ENCODE measurements at regions not wholly inside any gene's neighbourhood (a gene's known extent, or its start where the extent isn't known, plus 50 kb on each side); places are given as distances from the start of the nearest gene placed in this dataset.
A peak's percentile ranks its signal among the peaks of the same experiment; 100 is the strongest.

GRCh38 chr2:190129421-190130199 is 67.1 kb upstream of the MSTN start:
- Histone ChIP-seq H3K9me3 (ENCODE audit: control insufficient read depth in 3 of 3, low read length in 3 of 3) (no peaks in the 10 kb centered on the region), H3K27ac (ENCODE audit: low read depth, low read length) (no peak overlapping the region), H3K36me3 (ENCODE audit: control insufficient read depth in 3 of 3, insufficient read depth in 3 of 3, low read length in 3 of 3) (no peaks in the 10 kb centered on the region), H3K4me1 (ENCODE audit: control insufficient read depth in 3 of 3, insufficient read depth in 3 of 3, low read length in 3 of 3) (peaks cover 0 to 3% (median 0%) of the 10 kb centered on the region in 3 donors), H3K27me3 (ENCODE audit: control insufficient read depth in 3 of 3, insufficient read depth in 3 of 3, low read length in 3 of 3) (no peaks in the 10 kb centered on the region), H3K4me3 (ENCODE audit: low read length in 3 of 3) (no peak overlapping the region), H3K9ac (ENCODE audit: low read depth in 1 of 3, low read length in 3 of 3) (no peak overlapping the region)

- no peak overlapping the region for H3K9ac ChIP-seq (ENCODE audit: low read depth in 1 of 3, low read length in 3 of 3)
- H3K9me3 ChIP-seq (ENCODE audit: control insufficient read depth in 3 of 3, low read length in 3 of 3), result no peaks in the 10 kb centered on the region
- peaks cover 0 to 3% (median 0%) of the 10 kb centered on the region in 3 donors for H3K4me1 ChIP-seq (ENCODE audit: control insufficient read depth in 3 of 3, insufficient read depth in 3 of 3, low read length in 3 of 3)
- no peak overlapping the region for H3K27ac ChIP-seq (ENCODE audit: low read depth, low read length)
- H3K27me3 ChIP-seq (ENCODE audit: control insufficient read depth in 3 of 3, insufficient read depth in 3 of 3, low read length in 3 of 3), result no peaks in the 10 kb centered on the region
- H3K36me3 ChIP-seq (ENCODE audit: control insufficient read depth in 3 of 3, insufficient read depth in 3 of 3, low read length in 3 of 3), result no peaks in the 10 kb centered on the region
- no peak overlapping the region for H3K4me3 ChIP-seq (ENCODE audit: low read length in 3 of 3)
These were observed 65.1 kb upstream of the MSTN start for GRCh38 chr2:190127651-190128050.

- Histone ChIP-seq H3K27me3 (ENCODE audit: control insufficient read depth in 3 of 3, insufficient read depth in 3 of 3, low read length in 3 of 3) (no peaks in the 10 kb centered on the region), H3K9ac (ENCODE audit: low read depth in 1 of 3, low read length in 3 of 3) (no peak overlapping the region), H3K27ac (ENCODE audit: low read depth, low read length) (no peak overlapping the region), H3K4me3 (ENCODE audit: low read length in 3 of 3) (no peak overlapping the region), H3K4me1 (ENCODE audit: control insufficient read depth in 3 of 3, insufficient read depth in 3 of 3, low read length in 3 of 3) (peaks cover 0 to 3% (median 0%) of the 10 kb centered on the region in 3 donors), H3K9me3 (ENCODE audit: control insufficient read depth in 3 of 3, low read length in 3 of 3) (no peaks in the 10 kb centered on the region), H3K36me3 (ENCODE audit: control insufficient read depth in 3 of 3, insufficient read depth in 3 of 3, low read length in 3 of 3) (no peaks in the 10 kb centered on the region)
These were observed 64.3 kb upstream of the MSTN start for GRCh38 chr2:190126798-190127197.

GRCh38 chr2:190123956-190124355 is 61.4 kb upstream of the MSTN start:
- no peaks in the 10 kb centered on the region for H3K27me3 ChIP-seq (ENCODE audit: control insufficient read depth in 3 of 3, insufficient read depth in 3 of 3, low read length in 3 of 3)

GRCh38 chr2:190121971-190122370 is 59.4 kb upstream of the MSTN start:
- Histone ChIP-seq H3K4me1 (ENCODE audit: control insufficient read depth in 3 of 3, insufficient read depth in 3 of 3, low read length in 3 of 3) (peaks cover 0 to 3% (median 0%) of the 10 kb centered on the region in 3 donors), H3K9ac (ENCODE audit: low read depth in 1 of 3, low read length in 3 of 3) (no peak overlapping the region), H3K36me3 (ENCODE audit: control insufficient read depth in 3 of 3, insufficient read depth in 3 of 3, low read length in 3 of 3) (no peaks in the 10 kb centered on the region), H3K27ac (ENCODE audit: low read depth, low read length) (no peak overlapping the region), H3K27me3 (ENCODE audit: control insufficient read depth in 3 of 3, insufficient read depth in 3 of 3, low read length in 3 of 3) (no peaks in the 10 kb centered on the region), H3K9me3 (ENCODE audit: control insufficient read depth in 3 of 3, low read length in 3 of 3) (no peaks in the 10 kb centered on the region), H3K4me3 (ENCODE audit: low read length in 3 of 3) (no peak overlapping the region)

More at GRCh38 chr2:190123956-190124355, 61.4 kb upstream of the MSTN start:
- Histone ChIP-seq H3K27ac (ENCODE audit: low read depth, low read length) (no peak overlapping the region), H3K9me3 (ENCODE audit: control insufficient read depth in 3 of 3, low read length in 3 of 3) (no peaks in the 10 kb centered on the region), H3K4me1 (ENCODE audit: control insufficient read depth in 3 of 3, insufficient read depth in 3 of 3, low read length in 3 of 3) (peaks cover 0 to 3% (median 0%) of the 10 kb centered on the region in 3 donors), H3K9ac (ENCODE audit: low read depth in 1 of 3, low read length in 3 of 3) (no peak overlapping the region), H3K4me3 (ENCODE audit: low read length in 3 of 3) (no peak overlapping the region), H3K36me3 (ENCODE audit: control insufficient read depth in 3 of 3, insufficient read depth in 3 of 3, low read length in 3 of 3) (no peaks in the 10 kb centered on the region)

- no peak overlapping the region for H3K27ac ChIP-seq (ENCODE audit: low read depth, low read length)
- H3K4me1 ChIP-seq (ENCODE audit: control insufficient read depth in 3 of 3, insufficient read depth in 3 of 3, low read length in 3 of 3), result no peaks in the 10 kb centered on the region
- no peak overlapping the region for H3K9ac ChIP-seq (ENCODE audit: low read depth in 1 of 3, low read length in 3 of 3)
- H3K9me3 ChIP-seq (ENCODE audit: control insufficient read depth in 3 of 3, low read length in 3 of 3), result no peaks in the 10 kb centered on the region
- H3K36me3 ChIP-seq (ENCODE audit: control insufficient read depth in 3 of 3, insufficient read depth in 3 of 3, low read length in 3 of 3), result no peaks in the 10 kb centered on the region
- H3K4me3 ChIP-seq (ENCODE audit: low read length in 3 of 3), result no peak overlapping the region
- H3K27me3 ChIP-seq (ENCODE audit: control insufficient read depth in 3 of 3, insufficient read depth in 3 of 3, low read length in 3 of 3), result no peaks in the 10 kb centered on the region
These were observed 58.8 kb upstream of the MSTN start for GRCh38 chr2:190121305-190121704.

- no peaks in the 10 kb centered on the region for H3K36me3 ChIP-seq (ENCODE audit: control insufficient read depth in 3 of 3, insufficient read depth in 3 of 3, low read length in 3 of 3)
- H3K27me3 ChIP-seq (ENCODE audit: control insufficient read depth in 3 of 3, insufficient read depth in 3 of 3, low read length in 3 of 3), result no peaks in the 10 kb centered on the region
- H3K4me1 ChIP-seq (ENCODE audit: control insufficient read depth in 3 of 3, insufficient read depth in 3 of 3, low read length in 3 of 3), result no peaks in the 10 kb centered on the region
- no peaks in the 10 kb centered on the region for H3K9me3 ChIP-seq (ENCODE audit: control insufficient read depth in 3 of 3, low read length in 3 of 3)
- H3K27ac ChIP-seq (ENCODE audit: low read depth, low read length), result no peak overlapping the region
- H3K4me3 ChIP-seq (ENCODE audit: low read length in 3 of 3), result peak overlapping the region in 1 of 3 donors; percentile 39
- H3K9ac ChIP-seq (ENCODE audit: low read depth in 1 of 3, low read length in 3 of 3), result no peak overlapping the region
These were observed 57.5 kb upstream of the MSTN start for GRCh38 chr2:190119923-190120590.

- no peaks in the 10 kb centered on the region for H3K4me1 ChIP-seq (ENCODE audit: control insufficient read depth in 3 of 3, insufficient read depth in 3 of 3, low read length in 3 of 3)
- H3K4me3 ChIP-seq (ENCODE audit: low read length in 3 of 3), result peak overlapping the region; percentile 12 to 43 (median 41)
- no peak overlapping the region for H3K27ac ChIP-seq (ENCODE audit: low read depth, low read length)
- H3K9ac ChIP-seq (ENCODE audit: low read depth in 1 of 3, low read length in 3 of 3), result no peak overlapping the region
- H3K27me3 ChIP-seq (ENCODE audit: control insufficient read depth in 3 of 3, insufficient read depth in 3 of 3, low read length in 3 of 3), result no peaks in the 10 kb centered on the region
- no peaks in the 10 kb centered on the region for H3K36me3 ChIP-seq (ENCODE audit: control insufficient read depth in 3 of 3, insufficient read depth in 3 of 3, low read length in 3 of 3)
- H3K9me3 ChIP-seq (ENCODE audit: control insufficient read depth in 3 of 3, low read length in 3 of 3), result no peaks in the 10 kb centered on the region
These were observed 56.7 kb upstream of the MSTN start for GRCh38 chr2:190119257-190119656.

GRCh38 chr2:190117305-190117704 is 54.8 kb upstream of the MSTN start:
- no peaks in the 10 kb centered on the region for H3K9me3 ChIP-seq (ENCODE audit: control insufficient read depth in 3 of 3, low read length in 3 of 3)
- H3K4me1 ChIP-seq (ENCODE audit: control insufficient read depth in 3 of 3, insufficient read depth in 3 of 3, low read length in 3 of 3), result no peaks in the 10 kb centered on the region
- no peak overlapping the region for H3K4me3 ChIP-seq (ENCODE audit: low read length in 3 of 3)
- no peaks in the 10 kb centered on the region for H3K36me3 ChIP-seq (ENCODE audit: control insufficient read depth in 3 of 3, insufficient read depth in 3 of 3, low read length in 3 of 3)
- H3K27ac ChIP-seq (ENCODE audit: low read depth, low read length), result no peak overlapping the region
- no peak overlapping the region for H3K9ac ChIP-seq (ENCODE audit: low read depth in 1 of 3, low read length in 3 of 3)
- H3K27me3 ChIP-seq (ENCODE audit: control insufficient read depth in 3 of 3, insufficient read depth in 3 of 3, low read length in 3 of 3), result no peaks in the 10 kb centered on the region

GRCh38 chr2:190113000-190113399 is 50.5 kb upstream of the MSTN start:
- Histone ChIP-seq H3K9ac (ENCODE audit: low read depth in 1 of 3, low read length in 3 of 3) (no peak overlapping the region), H3K9me3 (ENCODE audit: control insufficient read depth in 3 of 3, low read length in 3 of 3) (no peaks in the 10 kb centered on the region), H3K27me3 (ENCODE audit: control insufficient read depth in 3 of 3, insufficient read depth in 3 of 3, low read length in 3 of 3) (no peaks in the 10 kb centered on the region), H3K36me3 (ENCODE audit: control insufficient read depth in 3 of 3, insufficient read depth in 3 of 3, low read length in 3 of 3) (no peaks in the 10 kb centered on the region), H3K4me3 (ENCODE audit: low read length in 3 of 3) (no peak overlapping the region), H3K27ac (ENCODE audit: low read depth, low read length) (no peak overlapping the region), H3K4me1 (ENCODE audit: control insufficient read depth in 3 of 3, insufficient read depth in 3 of 3, low read length in 3 of 3) (peaks cover 0 to 5% (median 3%) of the 10 kb centered on the region in 3 donors)
